ENCODE measurements at regions not wholly inside any gene's neighbourhood (a gene's known extent, or its start where the extent isn't known, plus 50 kb on each side); places are given as distances from the start of the nearest gene placed in this dataset.

- intact Hi-C loops (cut with DNase I) = no loop called here
- Histone ChIP-seq H3K36me3 (replicated peaks in 1 of 2) (no peaks in the 10 kb centered on the region), H3K4me1 (replicated peaks in 1 of 2) (no peaks in the 10 kb centered on the region), H3K27me3 (no peaks in the 10 kb centered on the region), H3K4me3 (no peak overlapping the region), H3K9me3 (replicated peaks in 1 of 3) (no peaks in the 10 kb centered on the region), H3K27ac (no peak overlapping the region)
- no peak for DNase-seq
- no peak for TF ChIP-seq POLR2A (IDR thresholded peaks at IDR 0.05)
- WGBS, 4 donors = 69 to 78% (median 71%) methylated on average over 1 of the region's 1 CpG
Measured at GRCh38 chr3:191138937-191139336, 60.1 kb upstream of the OSTN start.

DNA sequence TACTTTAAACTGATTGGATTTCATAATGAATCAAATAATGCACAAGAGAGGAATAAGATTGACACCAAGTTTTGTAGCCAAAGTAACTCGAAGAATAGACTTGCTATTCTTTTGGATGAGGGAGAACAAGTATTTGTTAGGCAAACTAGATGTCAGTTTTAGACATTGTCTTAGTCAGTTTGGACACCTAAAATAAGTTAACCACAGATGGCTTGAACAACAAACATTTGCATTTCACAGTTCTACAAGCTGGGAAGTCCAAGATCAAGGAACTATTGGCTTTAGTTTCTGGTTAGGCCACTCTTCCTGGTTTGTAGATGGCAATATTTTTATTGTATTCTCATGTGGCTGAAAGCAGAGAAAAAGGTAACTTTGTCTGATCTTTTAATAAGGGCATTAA is 61.3 kb upstream of the OSTN start:
- intact Hi-C loops (cut with DNase I) = no loop called here
- Histone ChIP-seq H3K27ac (no peak overlapping the region), H3K9me3 (replicated peaks in 1 of 3) (no peaks in the 10 kb centered on the region), H3K27me3 (no peaks in the 10 kb centered on the region), H3K4me1 (replicated peaks in 1 of 2) (no peaks in the 10 kb centered on the region), H3K36me3 (replicated peaks in 1 of 2) (no peaks in the 10 kb centered on the region), H3K4me3 (no peak overlapping the region)
- 85 to 100% (median 90%) methylated on average over 1 of the region's 1 CpG for WGBS, 4 donors
- DNase-seq = no peak
- TF ChIP-seq, protein P1, sequence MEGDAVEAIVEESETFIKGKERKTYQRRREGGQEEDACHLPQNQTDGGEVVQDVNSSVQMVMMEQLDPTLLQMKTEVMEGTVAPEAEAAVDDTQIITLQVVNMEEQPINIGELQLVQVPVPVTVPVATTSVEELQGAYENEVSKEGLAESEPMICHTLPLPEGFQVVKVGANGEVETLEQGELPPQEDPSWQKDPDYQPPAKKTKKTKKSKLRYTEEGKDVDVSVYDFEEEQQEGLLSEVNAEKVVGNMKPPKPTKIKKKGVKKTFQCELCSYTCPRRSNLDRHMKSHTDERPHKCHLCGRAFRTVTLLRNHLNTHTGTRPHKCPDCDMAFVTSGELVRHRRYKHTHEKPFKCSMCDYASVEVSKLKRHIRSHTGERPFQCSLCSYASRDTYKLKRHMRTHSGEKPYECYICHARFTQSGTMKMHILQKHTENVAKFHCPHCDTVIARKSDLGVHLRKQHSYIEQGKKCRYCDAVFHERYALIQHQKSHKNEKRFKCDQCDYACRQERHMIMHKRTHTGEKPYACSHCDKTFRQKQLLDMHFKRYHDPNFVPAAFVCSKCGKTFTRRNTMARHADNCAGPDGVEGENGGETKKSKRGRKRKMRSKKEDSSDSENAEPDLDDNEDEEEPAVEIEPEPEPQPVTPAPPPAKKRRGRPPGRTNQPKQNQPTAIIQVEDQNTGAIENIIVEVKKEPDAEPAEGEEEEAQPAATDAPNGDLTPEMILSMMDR (IDR thresholded peaks at IDR 0.05) = no peak
- no peak for TF ChIP-seq POLR2A (IDR thresholded peaks at IDR 0.05)

GRCh38 chr3:191136347-191136746 is 62.7 kb upstream of the OSTN start:
- Histone ChIP-seq H3K4me3 (no peak overlapping the region), H3K27me3 (no peaks in the 10 kb centered on the region), H3K27ac (no peak overlapping the region), H3K9me3 (replicated peaks in 1 of 3) (no peaks in the 10 kb centered on the region), H3K36me3 (replicated peaks in 1 of 2) (no peaks in the 10 kb centered on the region), H3K4me1 (replicated peaks in 1 of 2) (no peaks in the 10 kb centered on the region)
- DNase-seq = peak in 1 of 7 donors; percentile 7
- intact Hi-C loops (cut with DNase I) = no loop called here
- TF ChIP-seq, protein P1 (IDR thresholded peaks at IDR 0.05) = peak; percentile 14 to 34 (median 25)
- no peak for TF ChIP-seq POLR2A (IDR thresholded peaks at IDR 0.05)
- WGBS, 4 donors = 73 to 83% (median 76%) methylated on average over 6 of the region's 6 CpGs

DNA sequence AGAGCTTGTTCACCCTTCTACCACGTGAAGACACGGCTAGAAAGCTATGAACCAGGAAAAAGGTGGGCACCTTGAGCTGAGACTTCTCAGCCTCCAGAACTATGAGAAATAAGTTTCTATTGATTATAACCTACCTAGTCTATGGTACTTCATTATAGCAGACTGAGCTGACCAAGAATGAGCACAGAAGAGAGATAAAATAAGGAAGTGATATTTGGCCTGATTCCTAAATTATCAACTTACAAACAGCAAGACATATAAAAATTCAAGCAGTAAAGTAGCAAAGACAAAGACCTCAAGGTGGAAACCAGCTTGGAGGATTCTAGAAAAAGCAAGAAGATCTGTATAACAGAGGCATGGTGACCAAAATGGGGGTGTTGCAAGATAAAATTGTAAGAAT is 63.9 kb upstream of the OSTN start:
- TF ChIP-seq POLR2A (IDR thresholded peaks at IDR 0.05) = no peak
- TF ChIP-seq, protein P1 (IDR thresholded peaks at IDR 0.05) = no peak
- intact Hi-C loops (cut with DNase I) = no loop called here
- no peaks in the 10 kb centered on the region for H3K9me3 ChIP-seq (replicated peaks in 1 of 3)
- H3K27ac ChIP-seq = no peak overlapping the region
- no peak overlapping the region for H3K4me3 ChIP-seq
- DNase-seq = no peak
- H3K4me1 ChIP-seq (replicated peaks in 1 of 2) = no peaks in the 10 kb centered on the region
- 93 to 100% (median 95%) methylated on average over 2 of the region's 2 CpGs for WGBS, 4 donors
- H3K36me3 ChIP-seq (replicated peaks in 1 of 2) = no peaks in the 10 kb centered on the region
- H3K27me3 ChIP-seq = no peaks in the 10 kb centered on the region

- H3K27me3 ChIP-seq = no peaks in the 10 kb centered on the region
- no peak overlapping the region for H3K4me3 ChIP-seq
- no peaks in the 10 kb centered on the region for H3K4me1 ChIP-seq (replicated peaks in 1 of 2)
- H3K9me3 ChIP-seq (replicated peaks in 1 of 3) = no peaks in the 10 kb centered on the region
- TF ChIP-seq, protein P1 (IDR thresholded peaks at IDR 0.05) = no peak
- TF ChIP-seq POLR2A (IDR thresholded peaks at IDR 0.05) = no peak
- no peaks in the 10 kb centered on the region for H3K36me3 ChIP-seq (replicated peaks in 1 of 2)
- no peak for DNase-seq
- intact Hi-C loops (cut with DNase I) = no loop called here
- no peak overlapping the region for H3K27ac ChIP-seq
- 90 to 94% (median 92%) methylated on average over 5 of the region's 5 CpGs for WGBS, 4 donors
Measured at GRCh38 chr3:191133359-191133758, 65.7 kb upstream of the OSTN start.
